Neural progenitor cell (in vitro differentiated cells): ENCODE measurements at regions not wholly inside any gene's neighbourhood (a gene's known extent, or its start where the extent isn't known, plus 50 kb on each side); places are given as distances from the start of the nearest gene placed in this dataset.

ENCODE experiments used
- DNase-seq: peaks from one replicate; pipeline ENCODE4 v3.0.0-alpha.2; 2016; ENCODE audit warnings: low spot score
- H2AFZ ChIP-seq: fragments of 200-600 bp; sonication (generic); replicated peaks from 2 replicates; pipeline ENCODE4 v1.6.1; 2016; ENCODE audit warnings: antibody characterized with exemption
- H3F3A ChIP-seq: fragments of 200-600 bp; sonication (generic); 2 replicates; pipeline ENCODE4 v1.6.1; 2016; ENCODE audit warnings: antibody characterized with exemption, low read depth
- H3K27ac ChIP-seq: fragments of 200-600 bp; sonication (generic); 2 replicates; pipeline ENCODE4 v1.5.1; 2016; ENCODE audit warnings: mild to moderate bottlenecking
- H3K27me3 ChIP-seq: fragments of 200-600 bp; sonication (generic); 2 replicates; pipeline ENCODE4 v1.6.1; 2016; ENCODE audit warnings: mild to moderate bottlenecking, moderate library complexity
- H3K36me3 ChIP-seq: fragments of 200-600 bp; sonication (generic); 2 replicates; pipeline ENCODE4 v1.5.1; 2016
- H3K4me1 ChIP-seq: fragments of 200-600 bp; sonication (generic); 2 replicates; pipeline ENCODE4 v1.6.1; 2016; ENCODE audit warnings: mixed run types
- H3K4me2 ChIP-seq: fragments of 200-600 bp; sonication (generic); 2 replicates; pipeline ENCODE4 v1.6.1; 2016
- H3K4me3 ChIP-seq: fragments of 200-600 bp; sonication (generic); 2 replicates; pipeline ENCODE4 v1.5.1; 2016
- H3K79me2 ChIP-seq: fragments of 200-600 bp; sonication (generic); 2 replicates; pipeline ENCODE4 v1.6.1; 2016; ENCODE audit warnings: low read depth
- H3K9ac ChIP-seq: fragments of 200-600 bp; sonication (generic); 2 replicates; pipeline ENCODE4 v1.6.1; 2016
- H3K9me3 ChIP-seq: fragments of 200-600 bp; sonication (generic); 2 replicates; pipeline ENCODE4 v1.5.1; 2016; ENCODE audit warnings: low read depth
- H4K20me1 ChIP-seq: fragments of 200-600 bp; sonication (generic); 2 replicates; pipeline ENCODE4 v1.6.1; 2016; ENCODE audit warnings: low read depth
- H3K27ac Mint-ChIP-seq: 3 replicates; pipeline ENCODE4 v1.8.0; 2021; ENCODE audit warnings: mixed read lengths
- H3K27me3 Mint-ChIP-seq: 2 replicates; pipeline ENCODE4 v1.8.0; 2022; ENCODE audit warnings: low read depth, mild to moderate bottlenecking, inconsistent platforms, moderate library complexity, mixed read lengths; ENCODE audit not compliant: insufficient read depth
- H3K36me3 Mint-ChIP-seq: 3 replicates; pipeline ENCODE4 v1.8.0; 2021; ENCODE audit warnings: mixed read lengths
- H3K4me1 Mint-ChIP-seq: 3 replicates; pipeline ENCODE4 v1.8.0; 2021; ENCODE audit warnings: mixed read lengths
- H3K4me3 Mint-ChIP-seq: 3 replicates; pipeline ENCODE4 v1.8.0; 2021; ENCODE audit warnings: mild to moderate bottlenecking, moderate library complexity, mixed read lengths
- H3K9me3 Mint-ChIP-seq: 3 replicates; pipeline ENCODE4 v1.8.0; 2020; ENCODE audit warnings: mixed read lengths
- EZH2 ChIP-seq: fragments of 200-600 bp; sonication (generic); IDR thresholded peaks from 2 replicates; pipeline ENCODE4 v1.6.1; 2017; ENCODE audit warnings: antibody characterized with exemption, mild to moderate bottlenecking, moderate library complexity
- EZH2phosphoT487 ChIP-seq: fragments of 200-600 bp; sonication (generic); IDR thresholded peaks from 2 replicates; pipeline ENCODE4 v1.6.1; 2017; ENCODE audit warnings: antibody characterized with exemption
- TF ChIP-seq, protein P1 (sequence below): fragments of 200-600 bp; sonication (generic); IDR thresholded peaks from 2 replicates; pipeline ENCODE4 v1.5.1; 2017; ENCODE audit warnings: antibody characterized with exemption, mild to moderate bottlenecking

GRCh38 chr1:173400387-173400995, 76.6 kb upstream of the PRDX6 start:
- H3K9ac ChIP-seq = no peak overlapping the region
- H3K4me1 Mint-ChIP-seq = no peaks in the 10 kb centered on the region
- H3K4me1 ChIP-seq = peaks cover 3% of the 10 kb centered on the region
- H3K27me3 Mint-ChIP-seq = no peaks in the 10 kb centered on the region
- no peak overlapping the region for H3K4me3 Mint-ChIP-seq
- H3K9me3 Mint-ChIP-seq = no peaks in the 10 kb centered on the region
- no peaks in the 10 kb centered on the region for H3K9me3 ChIP-seq
- TF ChIP-seq EZH2phosphoT487 (no peak), EZH2 (no peak)
- TF ChIP-seq, protein P1, sequence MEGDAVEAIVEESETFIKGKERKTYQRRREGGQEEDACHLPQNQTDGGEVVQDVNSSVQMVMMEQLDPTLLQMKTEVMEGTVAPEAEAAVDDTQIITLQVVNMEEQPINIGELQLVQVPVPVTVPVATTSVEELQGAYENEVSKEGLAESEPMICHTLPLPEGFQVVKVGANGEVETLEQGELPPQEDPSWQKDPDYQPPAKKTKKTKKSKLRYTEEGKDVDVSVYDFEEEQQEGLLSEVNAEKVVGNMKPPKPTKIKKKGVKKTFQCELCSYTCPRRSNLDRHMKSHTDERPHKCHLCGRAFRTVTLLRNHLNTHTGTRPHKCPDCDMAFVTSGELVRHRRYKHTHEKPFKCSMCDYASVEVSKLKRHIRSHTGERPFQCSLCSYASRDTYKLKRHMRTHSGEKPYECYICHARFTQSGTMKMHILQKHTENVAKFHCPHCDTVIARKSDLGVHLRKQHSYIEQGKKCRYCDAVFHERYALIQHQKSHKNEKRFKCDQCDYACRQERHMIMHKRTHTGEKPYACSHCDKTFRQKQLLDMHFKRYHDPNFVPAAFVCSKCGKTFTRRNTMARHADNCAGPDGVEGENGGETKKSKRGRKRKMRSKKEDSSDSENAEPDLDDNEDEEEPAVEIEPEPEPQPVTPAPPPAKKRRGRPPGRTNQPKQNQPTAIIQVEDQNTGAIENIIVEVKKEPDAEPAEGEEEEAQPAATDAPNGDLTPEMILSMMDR = no peak
- no peaks in the 10 kb centered on the region for H3K79me2 ChIP-seq
- no peak overlapping the region for H3K4me3 ChIP-seq
- no peak overlapping the region for H2AFZ ChIP-seq
- H3K27ac Mint-ChIP-seq = no peak overlapping the region
- no peaks in the 10 kb centered on the region for H3F3A ChIP-seq
- H4K20me1 ChIP-seq = no peaks in the 10 kb centered on the region
- no peaks in the 10 kb centered on the region for H3K36me3 ChIP-seq
- no peak overlapping the region for H3K27ac ChIP-seq
- no peak for DNase-seq
- H3K4me2 ChIP-seq = no peak overlapping the region
- H3K36me3 Mint-ChIP-seq = no peaks in the 10 kb centered on the region
- no peaks in the 10 kb centered on the region for H3K27me3 ChIP-seq

DNA sequence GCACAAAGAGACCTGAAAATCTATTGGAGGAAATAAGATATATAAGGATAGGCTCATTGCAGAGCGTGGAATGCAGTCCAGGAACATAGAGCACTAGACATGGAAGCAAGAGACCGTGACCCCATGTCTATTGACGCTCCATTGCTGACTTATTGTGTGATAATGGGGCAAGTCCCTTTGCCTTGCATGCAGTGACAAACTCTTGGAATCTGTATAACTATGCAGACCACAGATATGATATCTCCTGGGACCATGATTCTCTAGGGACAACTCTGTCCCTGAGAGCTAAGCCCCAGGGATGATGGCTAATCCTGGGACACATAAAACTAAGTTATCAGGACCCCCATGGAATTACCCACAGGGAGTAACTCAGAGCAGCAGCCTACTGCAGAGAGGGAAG, 73.1 kb upstream of the PRDX6 start:
- Mint-ChIP-seq H3K4me3 (no peak overlapping the region), H3K27ac (no peak overlapping the region), H3K9me3 (no peaks in the 10 kb centered on the region), H3K27me3 (peaks cover 2% of the 10 kb centered on the region), H3K4me1 (no peaks in the 10 kb centered on the region), H3K36me3 (no peaks in the 10 kb centered on the region)
- Histone ChIP-seq H3K36me3 (no peaks in the 10 kb centered on the region), H3K27me3 (no peaks in the 10 kb centered on the region), H3K4me2 (no peak overlapping the region), H3K9ac (no peak overlapping the region), H3K4me3 (no peak overlapping the region), H3K27ac (no peak overlapping the region), H3F3A (no peaks in the 10 kb centered on the region), H3K9me3 (no peaks in the 10 kb centered on the region), H4K20me1 (no peaks in the 10 kb centered on the region), H3K79me2 (no peaks in the 10 kb centered on the region), H2AFZ (no peak overlapping the region), H3K4me1 (peaks cover 3% of the 10 kb centered on the region)
- TF ChIP-seq EZH2 = no peak
- TF ChIP-seq, protein P1 = no peak
- TF ChIP-seq EZH2phosphoT487 = no peak
- DNase-seq = no peak

DNA sequence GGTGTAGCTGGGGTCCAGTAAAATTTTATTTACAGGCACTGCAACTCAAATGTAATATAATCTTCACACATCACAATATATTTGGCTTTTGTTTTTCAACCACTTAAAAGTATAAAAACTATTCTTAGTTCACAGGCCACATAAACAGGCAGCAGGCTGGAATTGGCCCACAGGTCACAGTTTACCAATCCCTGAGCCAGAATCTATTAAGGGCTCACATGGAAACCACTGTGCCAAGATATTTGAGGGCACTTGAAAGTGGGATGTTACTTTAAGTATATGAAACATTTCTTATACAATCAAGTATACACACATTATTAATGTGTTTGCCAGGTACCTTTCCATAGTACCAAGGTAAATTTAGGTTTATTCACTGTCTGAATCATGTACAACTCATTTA, 71.9 kb upstream of the PRDX6 start:
- Histone ChIP-seq H3K79me2 (no peaks in the 10 kb centered on the region), H2AFZ (no peak overlapping the region), H4K20me1 (no peaks in the 10 kb centered on the region), H3K4me2 (no peak overlapping the region), H3K4me3 (no peak overlapping the region), H3K36me3 (no peaks in the 10 kb centered on the region), H3K27ac (no peak overlapping the region), H3K27me3 (no peaks in the 10 kb centered on the region), H3K9me3 (no peaks in the 10 kb centered on the region), H3K4me1 (peaks cover 3% of the 10 kb centered on the region), H3K9ac (no peak overlapping the region), H3F3A (no peaks in the 10 kb centered on the region)
- Mint-ChIP-seq H3K4me1 (no peaks in the 10 kb centered on the region), H3K4me3 (no peak overlapping the region), H3K9me3 (no peaks in the 10 kb centered on the region), H3K27me3 (peaks cover 2% of the 10 kb centered on the region), H3K36me3 (no peaks in the 10 kb centered on the region), H3K27ac (no peak overlapping the region)
- no peak for TF ChIP-seq EZH2
- no peak for TF ChIP-seq EZH2phosphoT487
- TF ChIP-seq, protein P1 = no peak
- no peak for DNase-seq
